Lower leg skin (tissue), 3 donors: ENCODE measurements at regions not wholly inside any gene's neighbourhood (a gene's known extent, or its start where the extent isn't known, plus 50 kb on each side); places are given as distances from the start of the nearest gene placed in this dataset.

ENCODE experiments used
- POLR2A ChIP-seq, 2 donors: fragments of 450-650 bp; IDR thresholded peaks; one replicate each; pipeline ENCODE4 v1.6.1; 2016 to 2017; ENCODE audit warnings: antibody characterized with exemption in 2 of 2, mild to moderate bottlenecking in 1 of 2, moderate library complexity in 1 of 2
- TF ChIP-seq, protein P1 (sequence below), 3 donors: fragments of 450-650 bp; IDR thresholded peaks; one replicate each; pipeline ENCODE4 v1.5.1; 2016; ENCODE audit warnings: antibody characterized with exemption in 3 of 3, mild to moderate bottlenecking in 3 of 3, moderate library complexity in 2 of 3

DNA sequence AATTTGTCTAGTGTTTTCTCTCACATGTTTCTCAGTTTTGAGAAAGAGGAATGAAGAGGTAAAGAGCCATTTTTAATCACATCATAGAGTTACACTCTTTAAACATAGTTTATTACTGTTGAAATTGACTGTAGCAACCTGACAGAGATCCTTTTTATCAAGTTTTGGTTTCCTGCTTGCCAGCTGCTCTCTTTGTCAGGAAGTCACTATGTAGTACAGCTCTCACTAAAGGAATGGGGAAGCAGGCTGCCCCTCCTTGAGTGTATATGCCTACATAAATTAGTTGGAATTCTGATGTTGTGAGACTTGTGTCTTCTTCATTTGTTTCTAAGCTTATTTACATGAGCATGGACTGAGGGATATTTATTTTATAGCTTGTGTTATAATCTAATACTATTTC lies 1274.0 kb upstream of the CELF2 start:
- TF ChIP-seq, protein P1, sequence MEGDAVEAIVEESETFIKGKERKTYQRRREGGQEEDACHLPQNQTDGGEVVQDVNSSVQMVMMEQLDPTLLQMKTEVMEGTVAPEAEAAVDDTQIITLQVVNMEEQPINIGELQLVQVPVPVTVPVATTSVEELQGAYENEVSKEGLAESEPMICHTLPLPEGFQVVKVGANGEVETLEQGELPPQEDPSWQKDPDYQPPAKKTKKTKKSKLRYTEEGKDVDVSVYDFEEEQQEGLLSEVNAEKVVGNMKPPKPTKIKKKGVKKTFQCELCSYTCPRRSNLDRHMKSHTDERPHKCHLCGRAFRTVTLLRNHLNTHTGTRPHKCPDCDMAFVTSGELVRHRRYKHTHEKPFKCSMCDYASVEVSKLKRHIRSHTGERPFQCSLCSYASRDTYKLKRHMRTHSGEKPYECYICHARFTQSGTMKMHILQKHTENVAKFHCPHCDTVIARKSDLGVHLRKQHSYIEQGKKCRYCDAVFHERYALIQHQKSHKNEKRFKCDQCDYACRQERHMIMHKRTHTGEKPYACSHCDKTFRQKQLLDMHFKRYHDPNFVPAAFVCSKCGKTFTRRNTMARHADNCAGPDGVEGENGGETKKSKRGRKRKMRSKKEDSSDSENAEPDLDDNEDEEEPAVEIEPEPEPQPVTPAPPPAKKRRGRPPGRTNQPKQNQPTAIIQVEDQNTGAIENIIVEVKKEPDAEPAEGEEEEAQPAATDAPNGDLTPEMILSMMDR (IDR thresholded peaks at IDR 0.05), result no peak
- TF ChIP-seq POLR2A (IDR thresholded peaks at IDR 0.05), result no peak
